CD4-positive, alpha-beta T cell treated with Interleukin-4 for 1 hour (primary cell): ENCODE measurements at regions not wholly inside any gene's neighbourhood (a gene's known extent, or its start where the extent isn't known, plus 50 kb on each side); places are given as distances from the start of the nearest gene placed in this dataset.
"Not testable (repeated sequence)": the region's sequence is repeated elsewhere in the genome, so short reads cannot be mapped to it uniquely, and the experiment has no call there.

Experiments
- DNase-seq, 2 donors: peaks; one replicate each; pipeline ENCODE4 v3.0.0-alpha.2; 2020 to 2022

DNA sequence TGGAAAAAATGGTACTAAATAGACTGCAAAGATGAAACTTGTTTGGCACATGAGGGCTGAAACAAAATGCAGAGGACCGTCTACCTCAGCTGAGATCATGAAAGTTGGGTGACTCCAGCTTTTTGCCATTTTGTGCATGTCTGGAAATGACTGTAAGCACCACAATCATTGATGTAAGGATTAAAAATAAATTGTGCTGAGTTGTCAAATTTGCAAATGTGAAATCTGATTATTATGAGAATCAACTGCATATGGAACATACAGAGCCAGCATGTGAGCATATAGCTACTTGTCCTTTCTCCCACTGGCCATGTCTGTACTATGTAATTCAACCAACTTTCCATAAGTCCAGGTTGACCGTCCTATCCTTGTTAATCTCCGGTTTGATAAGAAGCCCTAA, 736.9 kb upstream of the PRMT6 start:
- DNase-seq = no peak

DNA sequence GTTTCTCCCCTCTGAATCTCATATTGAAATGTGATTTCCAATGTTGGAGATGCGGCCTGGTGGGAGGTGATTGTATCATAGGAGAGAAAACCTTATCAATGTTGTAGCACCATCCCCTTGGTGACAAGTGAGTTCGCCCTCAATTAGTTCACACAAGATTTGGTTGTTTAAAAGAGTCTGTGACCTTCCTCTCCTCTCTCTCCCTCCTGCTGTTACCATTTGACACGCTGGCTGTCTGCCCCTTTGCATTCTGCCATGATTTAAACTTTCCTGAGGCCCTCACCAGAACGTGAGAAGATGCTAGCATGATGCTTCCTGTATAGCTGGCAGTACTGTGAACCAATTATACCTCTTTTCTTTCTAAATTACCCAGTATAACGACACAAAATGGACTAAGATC, 730.9 kb upstream of the PRMT6 start:
- DNase-seq = no peak

DNA sequence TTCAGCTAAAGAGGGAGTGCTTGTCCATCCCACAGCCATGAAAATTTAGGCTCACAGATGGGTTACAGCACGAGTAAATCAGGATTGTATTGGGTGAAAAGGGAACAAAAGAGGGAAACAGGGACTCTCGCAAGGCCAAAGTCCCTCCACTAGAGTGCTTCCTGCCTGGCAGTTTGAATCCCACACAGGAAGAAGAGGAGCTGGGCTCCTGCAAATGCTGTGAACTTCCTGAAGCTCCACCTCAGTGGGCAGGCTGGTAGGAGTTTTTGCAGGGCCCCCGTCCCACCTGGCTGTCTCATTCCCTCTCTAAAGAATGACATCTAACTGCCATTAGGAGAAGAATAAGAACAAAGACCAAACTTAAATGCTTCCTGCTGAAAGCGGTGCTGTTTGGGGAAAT, 712.0 kb upstream of the PRMT6 start:
- DNase-seq = no peak

DNA sequence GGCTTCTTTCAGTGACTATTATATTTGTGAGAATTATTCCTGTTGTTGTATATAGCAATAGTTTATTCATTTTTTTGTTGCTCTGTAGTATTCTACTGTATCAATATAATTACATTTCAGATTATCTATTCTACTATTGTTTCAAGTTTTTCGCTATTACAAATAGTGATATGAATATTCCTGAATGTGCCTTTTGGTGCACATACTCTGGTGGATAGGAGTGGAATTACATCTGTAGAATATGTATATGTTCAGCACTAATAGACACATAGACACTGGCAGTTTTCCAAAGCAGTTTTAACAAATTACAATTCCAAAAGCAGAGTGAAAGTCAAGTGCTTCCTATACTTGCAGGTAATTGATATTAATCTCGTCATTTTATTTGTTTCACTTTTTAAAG, 696.2 kb upstream of the PRMT6 start:
- no peak for DNase-seq

DNA sequence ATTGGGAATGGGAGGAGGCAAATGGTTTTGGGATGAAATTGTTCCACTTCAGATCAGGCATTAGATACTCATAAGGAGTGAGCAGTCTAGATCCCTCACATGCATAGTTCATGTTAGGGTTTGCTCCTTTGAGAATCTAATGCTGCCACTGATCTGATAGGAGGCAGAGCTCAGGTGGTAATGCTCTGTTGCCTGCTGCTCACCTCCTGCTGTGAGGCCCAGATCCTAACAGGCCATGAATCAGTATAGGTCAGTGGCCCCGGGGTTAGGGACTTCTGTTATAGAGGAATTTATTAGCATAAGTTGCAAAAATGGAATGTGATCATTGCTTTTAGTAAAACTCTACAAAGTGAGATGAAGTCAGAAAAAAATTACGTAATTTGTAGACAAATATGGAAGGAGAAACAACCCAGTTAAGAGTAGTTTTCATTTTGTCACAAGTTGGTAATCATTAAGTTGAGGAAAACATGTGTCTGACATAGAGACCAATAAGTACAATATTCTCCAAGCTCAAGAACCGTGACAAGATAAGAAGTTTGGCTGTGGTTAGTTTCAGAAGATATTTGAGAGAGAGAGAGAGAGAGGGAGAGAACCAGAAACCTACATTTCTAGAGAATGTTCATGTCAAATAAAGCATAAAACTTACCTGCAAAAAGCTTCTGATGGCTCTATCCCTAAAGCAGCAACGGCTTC, 689.7 kb upstream of the PRMT6 start:
- DNase-seq = no peak

DNA sequence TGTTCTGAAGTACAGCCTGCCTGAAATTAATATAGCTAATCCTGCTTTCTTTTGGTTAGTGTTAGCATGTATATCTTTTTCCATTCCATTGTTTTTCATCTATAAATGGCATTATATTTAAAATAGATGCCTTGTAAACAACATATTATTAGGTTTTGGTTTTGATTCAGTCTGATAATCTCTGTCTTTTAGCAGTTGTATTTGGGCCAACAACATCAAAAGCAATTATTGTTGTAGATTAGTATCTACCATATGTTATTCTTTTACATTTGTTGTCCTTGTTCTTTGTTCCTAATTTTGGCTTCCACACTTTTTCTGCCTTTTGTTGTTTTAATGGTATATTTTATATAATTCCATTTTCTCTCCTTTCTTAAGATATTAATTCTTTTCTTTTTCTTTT, 678.2 kb upstream of the PRMT6 start:
- DNase-seq = no peak

DNA sequence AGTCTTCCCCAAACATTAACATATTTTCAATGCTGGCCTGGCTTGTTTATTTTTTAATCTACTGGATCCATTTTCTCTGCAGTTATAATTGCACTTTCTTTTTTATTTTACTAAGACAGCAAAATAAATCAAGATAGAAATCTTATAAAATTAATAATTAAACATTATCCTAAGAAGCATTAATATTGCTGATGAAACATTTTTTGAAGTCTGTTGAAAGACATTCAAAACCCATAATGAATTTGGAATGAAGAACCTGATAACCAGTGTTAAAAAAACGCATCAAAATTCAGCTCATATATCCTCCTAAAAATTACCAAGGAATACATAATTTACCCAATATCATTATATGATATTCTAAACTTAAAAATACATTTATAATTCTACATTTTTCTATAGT, 675.7 kb upstream of the PRMT6 start:
- DNase-seq = no peak

DNA sequence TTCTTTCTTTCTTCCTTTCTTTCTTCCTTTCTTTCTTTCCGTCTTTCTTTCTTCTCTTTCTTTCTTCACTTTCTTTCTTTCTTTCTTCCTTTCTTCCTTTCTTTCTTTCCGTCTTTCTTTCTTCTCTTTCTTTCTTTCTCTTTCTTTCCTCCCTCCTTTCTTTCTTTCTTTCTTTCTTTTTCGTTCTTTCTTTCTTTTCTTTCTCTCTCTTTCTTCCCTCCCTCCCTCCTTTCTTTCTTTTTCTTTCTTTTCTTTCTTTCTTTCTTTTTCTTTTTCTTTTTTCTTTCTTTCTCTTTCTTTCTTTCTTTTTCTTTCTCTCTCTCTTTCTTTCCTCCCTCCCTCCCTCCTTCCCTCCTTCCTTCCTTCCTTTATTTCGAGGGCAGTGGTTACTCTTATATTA, 667.3 kb upstream of the PRMT6 start:
- DNase-seq = not testable (repeated sequence)

DNA sequence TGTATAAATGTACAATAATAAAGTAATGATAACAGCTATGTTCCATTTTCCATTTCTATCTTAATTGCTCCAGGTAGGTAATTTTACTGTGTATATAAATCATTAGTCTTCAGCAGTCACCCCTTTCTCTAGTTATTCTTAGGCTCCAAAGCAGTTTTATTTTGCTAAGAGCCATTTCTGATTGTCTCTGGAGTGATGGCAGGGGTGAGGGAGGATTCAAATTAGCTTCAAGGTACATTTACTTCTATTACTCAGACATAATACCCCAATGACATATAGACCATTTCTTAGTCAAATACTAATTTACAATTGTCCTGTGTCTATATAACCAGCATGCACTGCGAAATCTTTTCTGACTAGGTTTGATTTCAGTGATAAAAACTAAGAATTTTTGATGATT, 663.4 kb upstream of the PRMT6 start:
- DNase-seq = no peak

DNA sequence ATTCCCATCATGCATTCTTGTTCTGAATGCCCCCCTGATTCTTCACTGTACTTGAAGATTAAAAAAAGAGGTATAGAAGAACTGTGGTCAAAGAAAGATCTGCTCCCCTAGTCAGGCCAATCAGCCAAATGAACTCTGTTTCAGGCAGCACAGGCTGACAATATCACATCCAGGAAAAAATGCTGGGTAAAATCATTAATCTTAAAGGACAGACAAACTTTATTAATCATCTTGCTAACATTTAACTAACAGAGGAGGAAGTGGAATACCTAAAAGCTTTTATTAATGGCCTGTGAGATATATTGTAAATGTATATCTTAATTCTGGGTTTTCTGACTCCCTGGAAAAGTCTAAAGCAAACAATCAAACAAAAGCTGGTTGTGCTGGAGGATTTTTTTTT, 660.5 kb upstream of the PRMT6 start:
- DNase-seq = no peak

DNA sequence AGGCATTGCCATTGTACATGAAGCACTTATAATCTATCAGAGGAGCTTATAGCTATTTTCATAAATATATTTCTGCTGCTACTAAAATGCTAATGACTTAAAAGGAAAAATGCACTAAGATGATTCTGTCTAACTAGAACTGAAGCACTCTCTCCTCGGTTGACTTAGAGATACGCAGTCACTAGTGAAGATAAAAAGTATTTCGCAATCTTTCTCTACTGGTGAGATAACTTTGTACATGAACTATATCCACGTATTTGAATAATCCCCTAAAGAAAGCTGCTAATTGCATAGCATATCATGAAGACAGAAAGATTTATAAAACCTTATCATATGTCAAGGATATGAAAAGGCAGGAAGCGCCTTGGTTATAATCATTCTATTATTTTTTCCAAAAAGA, 658.1 kb upstream of the PRMT6 start:
- DNase-seq = no peak

DNA sequence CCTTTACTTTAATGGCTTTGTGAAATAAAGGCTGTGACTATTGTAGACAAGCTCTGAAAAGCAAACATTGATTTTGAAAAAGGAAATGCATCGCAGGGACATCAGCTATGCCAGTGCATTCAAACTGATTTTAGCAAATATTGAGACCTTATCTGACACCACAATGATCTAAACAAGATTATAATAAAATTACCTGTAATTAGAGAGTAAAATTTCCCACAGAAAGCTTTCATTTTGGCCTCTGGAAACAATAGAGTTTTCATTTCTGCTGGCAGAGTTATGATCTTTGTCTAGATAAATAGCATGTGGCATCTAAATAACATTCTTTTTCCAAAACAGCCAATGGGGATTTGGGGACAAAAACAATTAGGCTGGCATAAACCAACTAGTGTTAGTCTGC, 650.4 kb upstream of the PRMT6 start:
- no peak for DNase-seq

DNA sequence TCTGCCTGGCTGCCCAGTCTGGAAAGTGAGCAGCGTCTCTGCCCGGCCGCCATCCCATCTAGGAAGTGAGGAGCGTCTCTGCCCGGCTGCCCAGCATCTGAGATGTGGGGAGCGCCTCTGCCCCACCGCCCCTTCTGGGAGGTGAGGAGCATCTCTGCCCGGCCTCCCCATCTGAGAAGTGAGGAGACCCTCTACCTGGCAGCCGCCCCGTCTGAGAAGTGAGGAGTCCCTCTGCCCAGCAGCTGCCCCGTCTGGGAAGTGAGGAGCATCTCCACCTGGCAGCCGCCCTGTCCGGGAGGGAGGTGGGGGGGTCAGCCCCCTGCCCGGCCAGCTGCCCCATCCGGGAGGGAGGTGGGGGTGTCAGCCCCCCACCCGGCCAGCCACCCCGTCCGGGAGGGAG, 644.2 kb upstream of the PRMT6 start:
- not testable (repeated sequence) for DNase-seq

DNA sequence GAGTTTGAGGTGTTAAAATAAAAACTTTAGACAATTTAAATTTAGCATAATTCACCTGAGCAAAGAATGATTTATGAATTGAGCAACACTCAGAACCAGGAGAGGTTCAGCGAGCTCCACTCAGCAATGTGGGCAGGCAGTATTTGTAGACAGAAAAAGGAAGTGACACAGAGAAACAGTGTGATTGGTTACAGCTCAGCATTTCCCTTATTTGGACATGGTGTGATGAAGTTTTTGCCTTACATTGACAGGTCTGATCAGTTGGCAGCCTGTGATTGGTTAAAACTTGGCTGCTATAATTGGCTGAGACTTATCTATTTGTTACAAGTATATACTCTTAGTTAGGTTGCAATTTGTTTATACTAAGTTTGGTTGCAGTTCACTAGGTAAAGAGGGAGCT, 621.2 kb upstream of the PRMT6 start:
- no peak for DNase-seq

DNA sequence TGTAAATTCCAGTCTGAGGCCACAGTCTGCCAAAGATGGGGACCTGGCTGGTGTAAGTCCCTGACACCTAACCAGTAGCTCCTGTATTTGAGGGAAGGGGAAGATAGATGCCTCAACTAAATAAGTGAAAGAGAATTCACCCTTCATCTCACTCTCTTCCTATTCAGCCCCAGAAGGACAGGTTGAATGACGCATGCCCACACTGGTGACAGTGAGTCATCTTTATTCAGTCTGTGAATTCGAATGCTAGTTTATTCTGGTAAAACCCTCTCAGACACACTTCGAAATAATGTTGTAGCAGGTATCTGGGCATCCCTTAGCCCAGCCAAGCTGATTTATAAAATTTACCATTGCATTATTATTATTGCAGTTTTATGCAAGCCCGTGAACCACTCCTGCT, 617.0 kb upstream of the PRMT6 start:
- no peak for DNase-seq

DNA sequence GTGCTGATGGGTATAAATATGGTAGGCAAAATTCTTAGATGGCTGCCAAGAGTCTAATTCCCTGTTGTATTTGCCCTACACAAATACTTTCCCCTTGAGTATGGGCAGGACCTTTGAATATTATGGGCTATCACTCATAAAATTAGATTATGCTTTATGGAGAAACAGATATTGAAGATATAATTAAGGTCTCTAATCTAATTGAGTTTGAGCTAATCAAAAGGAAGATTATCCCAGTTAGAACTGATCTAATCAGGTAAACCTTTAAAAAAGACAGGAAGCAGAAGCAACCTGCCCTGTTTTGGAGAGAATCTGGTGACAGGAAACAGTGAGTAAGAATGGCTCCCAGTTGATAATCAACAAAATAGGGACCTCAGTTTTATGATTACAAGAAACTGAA, 609.0 kb upstream of the PRMT6 start:
- DNase-seq = no peak

DNA sequence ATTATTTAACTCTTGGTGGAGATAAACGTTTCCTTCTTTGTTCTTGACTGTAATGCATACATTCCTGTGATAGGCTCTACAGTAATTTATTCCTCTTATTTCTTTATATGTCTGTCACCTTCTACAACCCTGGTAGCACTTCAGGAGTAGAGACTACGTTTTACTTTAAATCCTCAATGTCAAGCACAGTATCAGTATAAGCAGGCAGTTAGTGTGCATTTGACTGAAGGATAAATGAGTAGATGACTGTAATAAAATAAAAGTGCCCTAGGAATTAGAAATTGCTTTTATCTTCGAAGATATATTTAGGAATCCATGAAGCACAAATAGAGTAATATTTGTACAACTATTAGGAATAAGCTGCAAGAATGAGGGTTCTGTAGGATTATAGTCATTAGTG, 599.6 kb upstream of the PRMT6 start:
- DNase-seq = no peak

DNA sequence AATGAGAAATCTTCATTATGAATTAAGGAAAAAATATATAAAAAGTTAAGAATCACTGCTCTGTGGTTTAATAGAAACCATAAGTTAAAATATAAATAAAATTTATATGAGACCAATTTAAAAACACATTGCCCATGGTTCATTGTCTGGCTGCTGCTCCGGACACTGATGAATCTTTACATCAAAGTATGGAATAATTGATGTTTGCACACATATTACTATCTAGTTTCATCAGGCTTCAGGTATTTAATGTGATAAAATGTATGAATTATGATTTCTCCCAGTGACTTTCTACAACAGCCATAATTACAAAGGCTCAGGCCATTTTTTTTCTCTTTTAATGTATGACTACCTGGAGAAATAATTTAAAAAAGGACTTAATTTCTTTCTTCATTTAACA, 599.1 kb upstream of the PRMT6 start:
- no peak for DNase-seq

DNA sequence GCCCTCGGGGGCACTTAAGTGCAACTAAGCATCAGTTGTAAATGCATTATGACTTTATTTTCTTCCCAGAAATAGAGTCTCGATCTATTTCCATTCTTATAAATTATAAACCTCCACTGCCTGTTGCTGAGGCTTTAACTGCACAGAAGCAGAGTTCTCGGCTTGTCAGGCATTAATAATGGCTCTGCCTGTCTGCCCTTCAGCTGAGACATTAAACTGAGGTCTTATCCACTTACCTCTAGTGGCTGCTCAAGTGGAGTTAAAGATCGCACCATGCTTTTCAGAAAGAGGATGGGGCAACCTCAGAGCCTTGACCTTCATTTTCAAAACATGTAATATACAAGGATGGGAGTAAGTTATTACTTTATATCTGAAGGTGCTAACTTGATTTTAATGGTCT, 597.6 kb upstream of the PRMT6 start:
- no peak for DNase-seq

DNA sequence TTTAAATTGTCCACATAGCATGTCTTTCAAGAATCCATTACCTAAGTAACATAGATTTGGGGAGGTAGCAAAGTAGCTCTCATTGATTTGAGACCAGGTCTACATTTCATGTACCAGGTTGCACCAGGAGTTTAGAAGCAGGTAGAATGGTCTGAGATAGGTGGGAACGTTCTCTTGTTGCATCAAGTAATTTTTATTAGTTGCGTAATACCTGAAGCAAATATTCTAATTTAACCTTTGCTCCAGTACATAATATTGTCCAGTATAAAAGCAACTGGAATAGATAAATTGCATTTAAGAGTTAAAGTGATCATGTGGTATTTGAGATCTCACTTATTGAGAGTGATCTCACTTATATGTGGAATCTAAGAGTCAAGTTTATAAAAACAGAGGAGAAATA, 597.1 kb upstream of the PRMT6 start:
- DNase-seq = no peak

DNA sequence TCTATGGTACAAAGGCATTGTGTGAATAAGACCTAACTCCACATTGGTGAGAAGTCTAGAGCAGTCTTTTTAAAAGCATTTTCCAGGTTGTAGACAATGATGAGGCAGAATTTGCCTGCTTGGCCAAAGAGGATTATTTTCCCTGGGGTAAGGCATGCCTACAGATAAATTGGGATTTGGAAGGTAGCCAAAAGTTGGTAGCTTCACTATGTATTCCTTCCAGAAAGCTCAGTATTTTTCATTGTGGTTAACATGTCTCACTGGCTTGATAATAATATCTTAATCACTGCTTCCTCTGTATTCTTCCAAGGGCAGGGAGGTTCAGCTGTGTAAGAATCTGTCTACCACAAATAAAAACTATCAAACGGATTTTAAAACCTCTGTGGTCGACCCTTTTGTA, 590.8 kb upstream of the PRMT6 start:
- no peak for DNase-seq

DNA sequence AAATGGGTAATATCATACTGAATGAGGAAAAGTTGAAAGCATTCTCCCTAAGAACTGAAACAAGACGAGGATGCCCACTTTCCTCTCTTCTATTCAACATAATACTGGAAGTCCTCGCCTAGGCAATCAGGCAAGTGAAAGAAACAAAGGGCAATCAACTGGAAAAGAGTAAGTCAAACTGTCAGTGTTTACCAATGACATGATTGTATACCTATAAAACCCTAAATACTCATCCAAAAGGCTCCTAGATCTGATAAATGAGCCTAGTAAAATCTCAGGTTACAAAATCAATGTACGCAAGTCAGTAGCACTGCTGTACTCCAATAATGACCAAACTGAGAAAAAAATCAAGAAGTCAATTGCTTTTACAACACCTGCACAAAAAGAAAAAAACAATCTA, 575.8 kb upstream of the PRMT6 start:
- no peak for DNase-seq

DNA sequence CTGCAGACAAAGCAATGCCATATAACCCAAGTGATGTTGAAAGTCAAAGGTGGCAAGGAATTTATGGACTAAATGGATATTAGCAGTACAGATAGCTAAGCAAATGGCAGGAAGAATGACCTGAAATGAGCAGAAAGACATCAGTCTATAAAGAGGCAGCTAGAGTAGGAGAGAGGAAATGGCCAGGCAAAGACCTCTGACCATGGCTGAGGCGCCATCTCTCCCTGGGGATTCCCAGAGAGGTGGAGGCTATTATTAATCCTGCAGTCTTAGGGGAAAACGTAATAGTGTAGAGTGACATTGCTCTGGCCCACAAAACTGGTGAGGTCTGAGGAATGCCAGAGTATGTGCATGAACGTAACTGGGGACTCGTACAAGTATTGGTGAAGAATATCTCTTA, 563.6 kb upstream of the PRMT6 start:
- DNase-seq = no peak

DNA sequence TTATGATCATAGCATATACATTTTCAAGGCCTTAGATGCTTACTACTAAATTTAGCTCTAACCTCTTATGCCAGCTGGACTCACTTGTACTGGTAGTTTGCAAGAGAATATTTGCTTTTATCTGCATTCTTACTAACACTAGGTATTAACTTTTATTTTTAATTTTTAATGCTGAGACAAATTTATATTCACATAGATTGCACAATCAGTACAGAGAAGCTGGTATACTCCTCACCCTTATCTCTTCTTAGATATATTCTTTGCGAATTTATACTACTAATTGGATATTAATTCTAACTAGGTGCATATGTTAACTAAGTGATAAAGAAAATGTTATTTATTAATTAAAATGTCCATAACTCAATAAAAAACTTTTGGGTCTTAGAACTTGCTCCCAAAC, 561.8 kb upstream of the PRMT6 start:
- no peak for DNase-seq

DNA sequence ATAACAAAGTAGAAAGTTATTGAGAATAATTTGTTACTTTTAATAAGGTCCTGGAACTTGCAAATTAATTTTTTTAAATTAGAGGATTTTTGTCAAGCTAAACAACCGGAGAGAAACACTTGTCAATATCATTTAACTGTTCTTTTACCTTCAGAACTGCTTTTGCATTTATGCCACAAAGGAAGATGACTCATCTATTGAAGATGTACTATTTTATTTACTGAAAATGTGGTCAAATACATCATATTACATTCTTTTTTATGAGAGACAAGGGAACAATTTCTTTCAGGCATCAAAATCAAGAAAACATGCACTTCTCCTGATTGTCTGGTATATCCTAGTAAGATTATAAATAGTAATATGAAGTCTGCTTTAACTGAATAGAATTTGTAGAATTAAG, 558.2 kb upstream of the PRMT6 start:
- DNase-seq = no peak

DNA sequence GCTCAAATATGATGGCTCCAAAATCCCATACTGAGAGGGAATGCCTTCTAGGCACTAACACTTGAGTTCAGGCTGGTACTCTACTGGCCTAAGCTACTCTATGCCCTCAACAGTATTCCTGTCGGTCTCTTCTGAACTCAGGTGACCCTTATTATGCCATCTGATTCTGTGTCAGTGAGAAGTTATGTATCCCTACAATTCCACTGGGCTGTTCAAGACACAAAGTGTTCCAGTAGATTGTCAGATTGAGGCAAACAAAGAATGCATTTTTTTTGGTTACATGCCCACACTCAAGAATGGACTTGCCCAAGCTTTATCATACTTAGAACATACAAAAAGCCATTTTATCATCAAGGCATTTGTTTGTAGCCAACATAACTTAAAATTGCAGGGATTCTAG, 553.8 kb upstream of the PRMT6 start:
- no peak for DNase-seq
